ENCODE measurements at regions not wholly inside any gene's neighbourhood (a gene's known extent, or its start where the extent isn't known, plus 50 kb on each side); places are given as distances from the start of the nearest gene placed in this dataset.

DNA sequence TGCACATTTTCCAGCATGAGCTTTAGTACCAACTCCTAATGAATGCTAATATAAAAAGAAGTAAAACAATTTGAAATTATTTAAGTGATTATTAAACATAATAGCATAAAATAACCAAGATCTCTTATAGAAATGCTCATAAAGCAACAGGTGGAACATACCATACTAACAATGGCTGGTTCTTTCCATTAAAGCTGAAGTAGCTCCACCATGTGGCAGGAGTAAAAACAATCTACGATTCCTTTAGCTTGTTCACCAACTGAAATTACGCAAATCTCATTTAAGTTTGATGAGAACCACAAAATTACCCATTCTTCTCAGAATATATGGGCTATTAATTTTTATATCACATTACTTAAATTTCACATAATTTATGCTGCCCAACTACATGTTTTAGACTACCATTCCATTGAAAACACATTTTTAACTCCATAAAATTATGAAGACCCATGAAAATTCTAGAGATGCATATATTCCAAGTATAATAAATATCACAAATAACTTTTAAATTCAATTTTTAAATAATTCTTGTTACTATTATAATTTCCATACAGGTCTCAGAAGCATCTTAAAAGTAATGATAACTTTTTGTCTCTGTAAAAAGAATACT lies 213.6 kb downstream of the DAD1 start:
- ATAC-seq (peak; percentile 87), FAIRE-seq (peak; percentile 74), DNase-seq (ENCODE audit: low spot score) (peak; percentile 79)
- WGBS (ENCODE audit: low lambda C conversion rate) = under 1% methylated on average over 2 of the region's 2 CpGs
- ChIA-PET POLR2A (interaction anchor here (1.2 kb wide), 1 partner anchor 56 kb away, joined by 5 read pairs; no protein-coding TSS in a partner anchor), CTCF (ENCODE audit: low intra/inter-chr PET ratio, low total read pairs) (interaction anchor here (0.7 to 2.9 kb wide), 9 partner anchors 32 to 213 kb away, joined by 3 to 100 read pairs (median 6); no protein-coding TSS in a partner anchor)
- no peak overlapping the region for H3K4me2 ChIP-seq (ENCODE audit: low read depth, low read length)
- H3K27ac ChIP-seq (ENCODE audit: extremely low read length, insufficient read depth, low read length) = no peak overlapping the region
- no peak overlapping the region for H3K9ac ChIP-seq (ENCODE audit: insufficient read depth, low read depth, low read length)
- no peaks in the 10 kb centered on the region for H3K36me3 ChIP-seq (replicated peaks in 1 of 2; ENCODE audit: control insufficient read depth in 1 of 2, insufficient read depth in 2 of 2, low read length in 2 of 2)
- H2AFZ ChIP-seq (ENCODE audit: low read length) = no peak overlapping the region
- intact Hi-C loops (cut with micrococcal nuclease; ENCODE audit: unreplicated experiment) = loop anchor here (1.0 to 5.0 kb wide), 4 partner anchors 56 to 253 kb away; no protein-coding TSS in a partner anchor
- H3K79me2 ChIP-seq (ENCODE audit: insufficient read depth, low read length) = no peaks in the 10 kb centered on the region
- H3K4me3 ChIP-seq (replicated peaks in 1 of 3; ENCODE audit: insufficient read depth in 1 of 3, low read depth in 2 of 3, low read length in 3 of 3) = no peak overlapping the region
- H4K20me1 ChIP-seq (ENCODE audit: insufficient read depth, low read length) = no peaks in the 10 kb centered on the region
- H3K9me3 ChIP-seq (ENCODE audit: low read length) = no peaks in the 10 kb centered on the region
- no peaks in the 10 kb centered on the region for H3K4me1 ChIP-seq (ENCODE audit: insufficient read depth, low read length)
- in situ Hi-C loops (cut with HindIII; ENCODE audit: extremely low pct_ligation_motif_present, low pct_unique_long_range_greater_than_20kb) = loop anchor here (5.0 to 10.0 kb wide), 2 partner anchors 58 to 211 kb away; no protein-coding TSS in a partner anchor
- H3K27me3 ChIP-seq (ENCODE audit: control insufficient read depth in 1 of 2, insufficient read depth in 2 of 2, low read length in 2 of 2) = no peaks in the 10 kb centered on the region
- no TSS peak for BruUV-seq (replicated peaks)
- TF ChIP-seq STAG1 (CRISPR knock-in tag; IDR thresholded peaks at IDR 0.05) = peak; percentile 80
- TF ChIP-seq, protein P1, sequence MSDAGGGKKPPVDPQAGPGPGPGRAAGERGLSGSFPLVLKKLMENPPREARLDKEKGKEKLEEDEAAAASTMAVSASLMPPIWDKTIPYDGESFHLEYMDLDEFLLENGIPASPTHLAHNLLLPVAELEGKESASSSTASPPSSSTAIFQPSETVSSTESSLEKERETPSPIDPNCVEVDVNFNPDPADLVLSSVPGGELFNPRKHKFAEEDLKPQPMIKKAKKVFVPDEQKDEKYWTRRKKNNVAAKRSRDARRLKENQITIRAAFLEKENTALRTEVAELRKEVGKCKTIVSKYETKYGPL (CRISPR knock-in tag; IDR thresholded peaks at IDR 0.05) = no peak
- TF ChIP-seq, protein P2, sequence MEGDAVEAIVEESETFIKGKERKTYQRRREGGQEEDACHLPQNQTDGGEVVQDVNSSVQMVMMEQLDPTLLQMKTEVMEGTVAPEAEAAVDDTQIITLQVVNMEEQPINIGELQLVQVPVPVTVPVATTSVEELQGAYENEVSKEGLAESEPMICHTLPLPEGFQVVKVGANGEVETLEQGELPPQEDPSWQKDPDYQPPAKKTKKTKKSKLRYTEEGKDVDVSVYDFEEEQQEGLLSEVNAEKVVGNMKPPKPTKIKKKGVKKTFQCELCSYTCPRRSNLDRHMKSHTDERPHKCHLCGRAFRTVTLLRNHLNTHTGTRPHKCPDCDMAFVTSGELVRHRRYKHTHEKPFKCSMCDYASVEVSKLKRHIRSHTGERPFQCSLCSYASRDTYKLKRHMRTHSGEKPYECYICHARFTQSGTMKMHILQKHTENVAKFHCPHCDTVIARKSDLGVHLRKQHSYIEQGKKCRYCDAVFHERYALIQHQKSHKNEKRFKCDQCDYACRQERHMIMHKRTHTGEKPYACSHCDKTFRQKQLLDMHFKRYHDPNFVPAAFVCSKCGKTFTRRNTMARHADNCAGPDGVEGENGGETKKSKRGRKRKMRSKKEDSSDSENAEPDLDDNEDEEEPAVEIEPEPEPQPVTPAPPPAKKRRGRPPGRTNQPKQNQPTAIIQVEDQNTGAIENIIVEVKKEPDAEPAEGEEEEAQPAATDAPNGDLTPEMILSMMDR (CRISPR knock-in tag; IDR thresholded peaks at IDR 0.05) = peak; percentile 87
- no peak for TF ChIP-seq FOXA1 (IDR thresholded peaks at IDR 0.05)
- no peak for TF ChIP-seq FOXA1 (CRISPR knock-in tag; IDR thresholded peaks at IDR 0.05)
- TF ChIP-seq KLF16 (CRISPR knock-in tag; IDR thresholded peaks at IDR 0.05) = peak in 1 of 2 experiments; percentile 67; a peak in 1 of 4 replicates
- no peak for TF ChIP-seq NR3C1 (CRISPR knock-in tag; IDR thresholded peaks at IDR 0.05)
- TF ChIP-seq, protein P3, sequence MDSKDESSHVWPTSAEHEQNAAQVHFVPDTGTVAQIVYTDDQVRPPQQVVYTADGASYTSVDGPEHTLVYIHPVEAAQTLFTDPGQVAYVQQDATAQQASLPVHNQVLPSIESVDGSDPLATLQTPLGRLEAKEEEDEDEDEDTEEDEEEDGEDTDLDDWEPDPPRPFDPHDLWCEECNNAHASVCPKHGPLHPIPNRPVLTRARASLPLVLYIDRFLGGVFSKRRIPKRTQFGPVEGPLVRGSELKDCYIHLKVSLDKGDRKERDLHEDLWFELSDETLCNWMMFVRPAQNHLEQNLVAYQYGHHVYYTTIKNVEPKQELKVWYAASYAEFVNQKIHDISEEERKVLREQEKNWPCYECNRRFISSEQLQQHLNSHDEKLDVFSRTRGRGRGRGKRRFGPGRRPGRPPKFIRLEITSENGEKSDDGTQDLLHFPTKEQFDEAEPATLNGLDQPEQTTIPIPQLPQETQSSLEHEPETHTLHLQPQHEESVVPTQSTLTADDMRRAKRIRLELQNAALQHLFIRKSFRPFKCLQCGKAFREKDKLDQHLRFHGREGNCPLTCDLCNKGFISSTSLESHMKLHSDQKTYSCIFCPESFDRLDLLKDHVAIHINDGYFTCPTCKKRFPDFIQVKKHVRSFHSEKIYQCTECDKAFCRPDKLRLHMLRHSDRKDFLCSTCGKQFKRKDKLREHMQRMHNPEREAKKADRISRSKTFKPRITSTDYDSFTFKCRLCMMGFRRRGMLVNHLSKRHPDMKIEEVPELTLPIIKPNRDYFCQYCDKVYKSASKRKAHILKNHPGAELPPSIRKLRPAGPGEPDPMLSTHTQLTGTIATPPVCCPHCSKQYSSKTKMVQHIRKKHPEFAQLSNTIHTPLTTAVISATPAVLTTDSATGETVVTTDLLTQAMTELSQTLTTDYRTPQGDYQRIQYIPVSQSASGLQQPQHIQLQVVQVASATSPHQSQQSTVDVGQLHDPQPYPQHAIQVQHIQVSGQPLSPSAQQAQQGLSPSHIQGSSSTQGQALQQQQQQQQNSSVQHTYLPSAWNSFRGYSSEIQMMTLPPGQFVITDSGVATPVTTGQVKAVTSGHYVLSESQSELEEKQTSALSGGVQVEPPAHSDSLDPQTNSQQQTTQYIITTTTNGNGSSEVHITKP (CRISPR knock-in tag; IDR thresholded peaks at IDR 0.05; ENCODE audit: low read depth) = 0 out of 2 replicates have a peak, but pooled peaks have one; percentile 26
- TF ChIP-seq, protein P4, sequence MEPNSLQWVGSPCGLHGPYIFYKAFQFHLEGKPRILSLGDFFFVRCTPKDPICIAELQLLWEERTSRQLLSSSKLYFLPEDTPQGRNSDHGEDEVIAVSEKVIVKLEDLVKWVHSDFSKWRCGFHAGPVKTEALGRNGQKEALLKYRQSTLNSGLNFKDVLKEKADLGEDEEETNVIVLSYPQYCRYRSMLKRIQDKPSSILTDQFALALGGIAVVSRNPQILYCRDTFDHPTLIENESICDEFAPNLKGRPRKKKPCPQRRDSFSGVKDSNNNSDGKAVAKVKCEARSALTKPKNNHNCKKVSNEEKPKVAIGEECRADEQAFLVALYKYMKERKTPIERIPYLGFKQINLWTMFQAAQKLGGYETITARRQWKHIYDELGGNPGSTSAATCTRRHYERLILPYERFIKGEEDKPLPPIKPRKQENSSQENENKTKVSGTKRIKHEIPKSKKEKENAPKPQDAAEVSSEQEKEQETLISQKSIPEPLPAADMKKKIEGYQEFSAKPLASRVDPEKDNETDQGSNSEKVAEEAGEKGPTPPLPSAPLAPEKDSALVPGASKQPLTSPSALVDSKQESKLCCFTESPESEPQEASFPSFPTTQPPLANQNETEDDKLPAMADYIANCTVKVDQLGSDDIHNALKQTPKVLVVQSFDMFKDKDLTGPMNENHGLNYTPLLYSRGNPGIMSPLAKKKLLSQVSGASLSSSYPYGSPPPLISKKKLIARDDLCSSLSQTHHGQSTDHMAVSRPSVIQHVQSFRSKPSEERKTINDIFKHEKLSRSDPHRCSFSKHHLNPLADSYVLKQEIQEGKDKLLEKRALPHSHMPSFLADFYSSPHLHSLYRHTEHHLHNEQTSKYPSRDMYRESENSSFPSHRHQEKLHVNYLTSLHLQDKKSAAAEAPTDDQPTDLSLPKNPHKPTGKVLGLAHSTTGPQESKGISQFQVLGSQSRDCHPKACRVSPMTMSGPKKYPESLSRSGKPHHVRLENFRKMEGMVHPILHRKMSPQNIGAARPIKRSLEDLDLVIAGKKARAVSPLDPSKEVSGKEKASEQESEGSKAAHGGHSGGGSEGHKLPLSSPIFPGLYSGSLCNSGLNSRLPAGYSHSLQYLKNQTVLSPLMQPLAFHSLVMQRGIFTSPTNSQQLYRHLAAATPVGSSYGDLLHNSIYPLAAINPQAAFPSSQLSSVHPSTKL (CRISPR knock-in tag; IDR thresholded peaks at IDR 0.05) = peak; percentile 39; the same call in 1 of the 2 replicates
- TF ChIP-seq IRF2 (CRISPR knock-in tag; IDR thresholded peaks at IDR 0.05) = peak; percentile 27; the same call in 1 of the 2 replicates
- TF ChIP-seq ZNF12 (CRISPR knock-in tag; IDR thresholded peaks at IDR 0.05) = no peak
- TF ChIP-seq, protein P5, sequence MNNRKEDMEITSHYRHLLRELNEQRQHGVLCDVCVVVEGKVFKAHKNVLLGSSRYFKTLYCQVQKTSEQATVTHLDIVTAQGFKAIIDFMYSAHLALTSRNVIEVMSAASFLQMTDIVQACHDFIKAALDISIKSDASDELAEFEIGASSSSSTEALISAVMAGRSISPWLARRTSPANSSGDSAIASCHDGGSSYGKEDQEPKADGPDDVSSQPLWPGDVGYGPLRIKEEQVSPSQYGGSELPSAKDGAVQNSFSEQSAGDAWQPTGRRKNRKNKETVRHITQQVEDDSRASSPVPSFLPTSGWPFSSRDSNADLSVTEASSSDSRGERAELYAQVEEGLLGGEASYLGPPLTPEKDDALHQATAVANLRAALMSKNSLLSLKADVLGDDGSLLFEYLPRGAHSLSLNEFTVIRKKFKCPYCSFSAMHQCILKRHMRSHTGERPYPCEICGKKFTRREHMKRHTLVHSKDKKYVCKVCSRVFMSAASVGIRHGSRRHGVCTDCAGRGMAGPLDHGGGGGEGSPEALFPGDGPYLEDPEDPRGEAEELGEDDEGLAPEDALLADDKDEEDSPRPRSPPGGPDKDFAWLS (CRISPR knock-in tag; IDR thresholded peaks at IDR 0.05; ENCODE audit: borderline replicate concordance) = no peak

Data from HepG2 (cell line).